ENCODE measurements at regions not wholly inside any gene's neighbourhood (a gene's known extent, or its start where the extent isn't known, plus 50 kb on each side); places are given as distances from the start of the nearest gene placed in this dataset.
"Not testable (repeated sequence)": the region's sequence is repeated elsewhere in the genome, so short reads cannot be mapped to it uniquely, and the experiment has no call there.

DNA sequence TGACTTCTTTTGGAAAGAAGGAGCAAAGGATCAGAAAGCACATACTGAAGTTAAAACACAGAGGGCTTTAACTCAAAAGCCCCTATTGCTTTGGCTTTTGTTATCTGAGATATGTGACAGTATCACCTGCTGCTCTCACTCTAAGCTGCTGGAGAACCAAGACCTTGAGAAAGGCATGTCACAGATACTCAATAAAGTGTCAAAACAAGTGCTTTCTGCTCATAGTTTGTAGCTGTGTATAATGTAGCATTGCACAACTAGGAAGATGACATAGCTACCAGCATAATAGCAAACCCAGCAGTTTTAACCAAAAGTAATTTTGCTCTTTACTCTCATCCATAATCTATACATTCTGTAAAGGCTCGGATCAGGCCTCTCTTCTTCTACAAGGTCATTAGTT, 159.6 kb downstream of the LHFPL1 start:
- DNase-seq (ENCODE audit: low read depth): no peak
- no peak overlapping the region for H3K4me3 ChIP-seq (ENCODE audit: low read depth, low read length)
- TF ChIP-seq, protein P1, sequence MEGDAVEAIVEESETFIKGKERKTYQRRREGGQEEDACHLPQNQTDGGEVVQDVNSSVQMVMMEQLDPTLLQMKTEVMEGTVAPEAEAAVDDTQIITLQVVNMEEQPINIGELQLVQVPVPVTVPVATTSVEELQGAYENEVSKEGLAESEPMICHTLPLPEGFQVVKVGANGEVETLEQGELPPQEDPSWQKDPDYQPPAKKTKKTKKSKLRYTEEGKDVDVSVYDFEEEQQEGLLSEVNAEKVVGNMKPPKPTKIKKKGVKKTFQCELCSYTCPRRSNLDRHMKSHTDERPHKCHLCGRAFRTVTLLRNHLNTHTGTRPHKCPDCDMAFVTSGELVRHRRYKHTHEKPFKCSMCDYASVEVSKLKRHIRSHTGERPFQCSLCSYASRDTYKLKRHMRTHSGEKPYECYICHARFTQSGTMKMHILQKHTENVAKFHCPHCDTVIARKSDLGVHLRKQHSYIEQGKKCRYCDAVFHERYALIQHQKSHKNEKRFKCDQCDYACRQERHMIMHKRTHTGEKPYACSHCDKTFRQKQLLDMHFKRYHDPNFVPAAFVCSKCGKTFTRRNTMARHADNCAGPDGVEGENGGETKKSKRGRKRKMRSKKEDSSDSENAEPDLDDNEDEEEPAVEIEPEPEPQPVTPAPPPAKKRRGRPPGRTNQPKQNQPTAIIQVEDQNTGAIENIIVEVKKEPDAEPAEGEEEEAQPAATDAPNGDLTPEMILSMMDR (IDR thresholded peaks at IDR 0.05; ENCODE audit: insufficient read depth, low read depth, low read length, missing control alignments): no peak

DNA sequence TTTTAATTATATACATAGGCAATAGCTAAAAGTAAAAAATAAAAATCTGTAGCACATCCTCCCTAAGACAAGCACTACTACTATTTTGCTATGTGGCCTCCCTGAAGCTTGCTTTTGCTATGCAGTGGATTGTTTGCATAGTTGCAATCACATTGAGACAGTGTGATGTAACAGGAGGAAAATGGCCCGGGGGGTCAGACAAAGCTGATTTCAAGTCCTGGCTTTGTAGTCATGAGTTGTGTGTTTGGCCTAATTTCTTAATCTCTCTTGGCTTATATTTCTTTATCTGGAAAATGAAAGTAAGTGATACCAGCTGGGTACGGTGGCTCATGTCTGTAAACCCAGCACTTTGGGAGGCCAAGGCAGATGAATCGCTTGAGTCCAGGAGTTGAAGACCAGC, 166.6 kb downstream of the LHFPL1 start:
- TF ChIP-seq, protein P1 (IDR thresholded peaks at IDR 0.05; ENCODE audit: insufficient read depth, low read depth, low read length, missing control alignments): no peak
- DNase-seq (ENCODE audit: low read depth): no peak

DNA sequence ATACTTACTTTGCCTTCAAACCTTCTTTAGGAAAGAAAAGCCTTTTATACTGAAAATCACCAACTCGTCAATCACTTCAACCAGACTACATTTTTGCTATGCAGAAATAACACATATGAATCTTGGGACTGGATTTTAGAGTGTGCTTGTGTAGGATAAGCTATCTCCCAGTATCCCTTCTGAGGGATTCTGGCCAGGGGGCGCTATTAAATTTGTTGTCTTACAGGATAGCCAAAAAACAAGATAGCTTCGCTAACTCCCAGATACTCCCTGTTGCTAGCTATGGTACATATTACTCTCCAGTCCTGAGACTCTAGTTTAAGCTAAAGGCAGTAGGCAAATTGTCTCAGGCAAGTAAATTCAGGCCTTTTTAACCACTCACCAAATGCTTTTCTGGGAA, 167.2 kb downstream of the LHFPL1 start:
- no peak overlapping the region for H3K4me3 ChIP-seq (ENCODE audit: low read depth, low read length)
- no peak for DNase-seq (ENCODE audit: low read depth)
- TF ChIP-seq, protein P1 (IDR thresholded peaks at IDR 0.05; ENCODE audit: insufficient read depth, low read depth, low read length, missing control alignments): no peak

More for the DNA sequence above, 166.6 kb downstream of the LHFPL1 start:
- no peak overlapping the region for H3K4me3 ChIP-seq (ENCODE audit: low read depth, low read length)

DNA sequence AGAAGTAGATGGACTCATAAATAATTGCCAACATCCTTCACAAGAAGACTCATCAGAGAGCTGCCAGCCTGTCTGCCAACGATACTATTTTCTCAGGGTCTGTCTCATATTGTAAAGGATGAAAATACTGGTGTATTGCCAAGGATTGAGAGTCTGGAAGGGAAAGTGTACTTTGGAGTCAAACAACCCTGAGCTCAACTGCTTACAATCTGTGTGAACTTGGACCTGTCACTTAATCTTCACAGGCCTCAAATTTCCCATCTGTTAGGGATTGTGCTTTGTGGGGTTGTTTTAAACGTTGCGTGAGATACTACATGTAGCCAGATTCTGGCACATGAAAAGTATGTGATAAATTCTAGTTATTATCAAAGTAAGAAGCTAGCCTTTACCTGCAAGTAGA, 169.1 kb downstream of the LHFPL1 start:
- H3K4me3 ChIP-seq (ENCODE audit: low read depth, low read length): no peak overlapping the region
- TF ChIP-seq, protein P1 (IDR thresholded peaks at IDR 0.05; ENCODE audit: insufficient read depth, low read depth, low read length, missing control alignments): no peak
- DNase-seq (ENCODE audit: low read depth): no peak

DNA sequence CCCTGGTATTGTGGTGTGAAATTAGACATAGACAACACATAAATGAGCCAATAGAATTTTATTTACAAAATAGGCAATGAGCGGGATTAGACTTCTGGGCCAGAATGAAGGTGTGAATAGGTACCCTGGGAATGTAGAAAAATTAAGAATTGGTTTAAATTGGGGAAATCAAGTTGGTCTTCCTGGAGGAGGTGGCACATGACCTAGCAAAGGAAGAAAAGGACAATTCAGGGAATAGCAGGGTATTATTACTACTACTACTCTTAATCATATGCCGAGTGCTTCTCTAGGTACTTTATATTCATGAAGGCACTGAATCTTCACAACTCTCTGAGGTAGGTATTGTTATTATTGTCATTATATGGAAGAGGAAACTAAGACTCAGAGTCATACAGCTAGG, 202.1 kb downstream of the LHFPL1 start:
- H3K4me3 ChIP-seq (ENCODE audit: low read depth, low read length): no peak overlapping the region
- TF ChIP-seq, protein P1 (IDR thresholded peaks at IDR 0.05; ENCODE audit: insufficient read depth, low read depth, low read length, missing control alignments): no peak
- no peak for DNase-seq (ENCODE audit: low read depth)

DNA sequence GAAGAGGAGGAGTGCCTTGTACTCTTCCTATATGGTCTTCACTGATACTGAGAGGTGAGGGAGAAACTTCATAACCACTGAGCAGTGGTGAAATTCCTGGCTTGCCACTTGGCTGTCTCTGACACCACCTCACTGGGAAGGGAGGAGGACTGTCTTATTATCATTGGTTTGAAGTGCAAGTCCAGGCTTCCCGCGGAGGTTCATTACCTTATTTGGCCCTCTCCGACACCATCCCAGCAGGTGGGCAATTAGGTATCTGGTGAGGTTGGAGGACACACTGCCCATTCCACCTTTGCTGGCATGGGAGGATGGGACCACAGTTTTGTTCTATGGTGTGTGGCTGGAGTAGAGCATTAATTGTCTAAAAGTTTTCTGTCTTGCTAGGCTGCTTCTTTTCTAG, 206.1 kb downstream of the LHFPL1 start:
- TF ChIP-seq, protein P1 (IDR thresholded peaks at IDR 0.05; ENCODE audit: insufficient read depth, low read depth, low read length, missing control alignments): no peak
- H3K4me3 ChIP-seq (ENCODE audit: low read depth, low read length): no peak overlapping the region
- no peak for DNase-seq (ENCODE audit: low read depth)

DNA sequence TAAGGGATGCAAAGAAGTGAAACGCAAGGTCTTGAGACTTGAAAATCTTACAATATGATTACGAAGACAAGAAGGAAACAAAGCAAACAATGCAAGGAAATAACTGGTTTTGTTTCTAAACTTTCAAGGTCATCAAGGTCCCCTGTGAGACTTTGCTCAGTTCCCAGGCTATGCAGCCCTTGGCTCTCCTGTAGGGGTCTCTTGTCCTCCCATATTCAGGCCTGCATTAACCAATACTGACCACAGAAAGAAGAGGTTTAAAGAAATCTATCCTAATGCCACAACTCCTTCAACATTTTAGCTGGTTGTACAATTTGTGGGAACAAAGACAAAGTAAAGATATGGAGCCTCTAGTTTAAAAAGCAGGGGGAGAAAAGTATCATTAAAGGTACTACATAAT, 209.2 kb downstream of the LHFPL1 start:
- H3K4me3 ChIP-seq (ENCODE audit: low read depth, low read length): no peak overlapping the region
- DNase-seq (ENCODE audit: low read depth): no peak
- TF ChIP-seq, protein P1 (IDR thresholded peaks at IDR 0.05; ENCODE audit: insufficient read depth, low read depth, low read length, missing control alignments): no peak

DNA sequence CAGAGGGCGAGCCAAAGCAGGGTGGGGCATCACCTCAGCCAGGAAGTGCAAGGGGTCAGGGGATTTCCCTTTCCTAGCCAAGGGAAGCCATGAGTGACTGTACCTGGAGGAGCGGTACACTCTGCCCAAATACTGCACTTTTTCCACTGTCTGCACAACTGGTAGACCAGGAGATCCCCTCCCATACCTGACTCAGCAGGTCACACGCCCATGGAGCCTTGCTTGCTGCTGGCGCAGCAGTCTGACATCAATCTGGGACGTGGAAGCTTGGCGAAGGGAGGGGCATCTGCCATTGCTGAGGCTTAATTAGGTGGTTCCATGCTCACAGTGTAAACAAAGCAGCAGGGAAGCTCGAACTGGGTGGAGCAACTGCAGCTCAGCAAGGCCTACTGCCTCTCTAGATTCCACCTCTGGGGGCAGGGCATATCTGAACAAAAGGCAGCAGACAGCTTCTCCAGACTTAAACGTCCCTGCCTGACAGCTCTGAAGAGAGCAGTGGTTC, 217.7 kb downstream of the LHFPL1 start:
- not testable (repeated sequence) for DNase-seq (ENCODE audit: low read depth); H3K4me3 ChIP-seq (ENCODE audit: low read depth, low read length)

All from GM12865 (cell line).